GM18861 (cell line): ENCODE measurements at regions not wholly inside any gene's neighbourhood (a gene's known extent, or its start where the extent isn't known, plus 50 kb on each side); places are given as distances from the start of the nearest gene placed in this dataset.
"Not testable (repeated sequence)": the region's sequence is repeated elsewhere in the genome, so short reads cannot be mapped to it uniquely, and the experiment has no call there.

Experiments
- ATAC-seq: cut with Tn5 transposase; IDR thresholded peaks from one replicate; pipeline ENCODE4 v1.9.1; 2021; ENCODE audit not compliant: unreplicated experiment

GRCh38 chr4:116342143-116342542 lies 743.2 kb downstream of the TRAM1L1 start:
- no peak for ATAC-seq

- ATAC-seq = no peak
Measured at GRCh38 chr4:116332508-116332907, 752.9 kb downstream of the TRAM1L1 start.

GRCh38 chr4:116328261-116328860 lies 757.0 kb downstream of the TRAM1L1 start:
- no peak for ATAC-seq

DNA sequence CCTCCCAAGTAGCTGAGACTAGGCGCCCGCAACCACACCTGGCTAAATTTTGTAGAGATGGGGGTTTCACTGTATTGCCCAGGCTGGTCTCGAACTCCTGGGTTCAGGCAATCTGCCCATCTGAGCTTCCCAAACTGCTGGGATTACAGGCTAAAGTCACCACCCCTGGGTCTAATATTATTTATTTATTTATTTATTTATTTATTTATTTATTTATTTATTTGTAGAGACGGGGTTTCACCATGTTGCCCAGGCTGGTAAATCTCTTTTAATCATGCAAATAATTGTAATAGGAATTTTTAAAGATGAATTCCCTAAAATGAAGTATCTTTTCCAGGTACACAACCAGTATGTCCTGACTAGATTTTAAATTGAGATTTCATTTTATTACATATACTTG lies 761.8 kb downstream of the TRAM1L1 start:
- no peak for ATAC-seq

- ATAC-seq = no peak
Measured at GRCh38 chr4:116321471-116321870, 763.9 kb downstream of the TRAM1L1 start.

GRCh38 chr4:116320859-116321258 lies 764.5 kb downstream of the TRAM1L1 start:
- no peak for ATAC-seq

GRCh38 chr4:116303736-116304188 lies 781.6 kb downstream of the TRAM1L1 start:
- no peak for ATAC-seq

DNA sequence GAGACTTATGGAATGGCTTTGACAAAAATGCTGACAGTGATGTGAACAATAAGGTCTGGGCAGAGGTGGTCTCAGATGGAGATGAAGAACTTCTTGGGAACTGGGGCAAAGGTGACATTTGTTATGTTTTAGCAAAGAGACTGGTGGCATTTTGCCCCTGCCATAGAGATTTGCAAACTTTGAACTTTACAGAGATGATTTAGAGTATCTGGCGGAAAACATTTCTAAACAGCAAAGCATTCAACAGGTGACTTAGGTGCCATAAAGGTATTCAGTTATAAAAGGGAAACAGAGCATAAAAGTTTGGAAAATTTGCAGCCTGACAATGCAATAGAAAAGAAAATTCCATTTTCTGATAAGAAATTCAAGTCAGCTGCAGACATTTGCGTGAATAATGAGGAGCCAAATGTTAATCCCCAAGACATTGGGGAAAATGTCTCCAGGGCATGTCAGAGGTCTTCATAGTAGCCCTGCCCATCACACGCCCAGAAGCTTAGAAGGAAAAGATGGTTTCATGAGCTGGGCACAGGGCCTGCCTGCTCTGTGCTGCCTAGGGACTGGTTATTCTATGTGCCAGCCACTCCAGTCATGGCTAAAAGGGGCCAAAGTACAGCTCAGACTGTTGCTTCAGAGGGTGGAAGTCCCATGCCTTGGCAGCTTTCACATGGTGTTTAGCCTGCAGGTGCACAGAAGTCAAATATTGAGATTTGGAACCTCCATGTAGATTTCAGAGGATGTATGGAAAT lies 782.2 kb downstream of the TRAM1L1 start:
- no peak for ATAC-seq

DNA sequence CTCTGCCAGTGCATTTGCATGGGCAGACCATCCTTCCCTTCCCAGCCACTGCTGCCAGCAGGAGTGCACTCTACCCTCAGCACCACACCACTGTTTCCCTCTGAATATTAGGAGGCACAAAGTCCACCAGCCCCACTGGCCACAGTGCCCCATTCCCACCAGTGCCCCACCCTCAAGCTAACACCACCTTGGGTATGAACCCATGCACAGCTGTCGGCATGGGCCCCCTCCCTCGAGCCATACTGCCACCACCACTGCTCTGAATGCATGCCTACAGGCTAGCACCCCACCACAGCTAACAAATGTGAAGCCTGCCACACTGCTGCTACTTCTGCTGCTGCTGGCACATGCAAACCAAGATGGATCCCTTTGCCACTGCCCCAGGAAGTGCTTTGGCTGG lies 810.4 kb downstream of the TRAM1L1 start:
- ATAC-seq = no peak

DNA sequence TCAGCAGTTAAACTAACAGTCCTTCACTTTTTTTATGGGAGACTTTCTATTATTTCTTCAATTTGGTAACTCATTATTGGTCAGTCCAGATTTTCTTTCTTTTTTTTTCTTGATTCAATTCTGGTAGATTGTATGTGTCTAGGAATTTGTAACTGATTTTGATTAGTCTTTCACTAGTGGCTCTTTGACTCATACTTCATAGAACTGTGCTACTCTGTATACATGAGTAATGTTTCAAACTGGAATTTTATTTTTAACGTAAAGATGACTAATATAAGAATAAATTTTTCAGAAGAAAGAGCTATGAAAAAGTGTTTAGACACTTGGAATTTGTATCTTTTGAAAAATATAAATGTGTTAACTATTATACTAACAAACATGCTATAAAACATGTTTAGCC lies 813.0 kb downstream of the TRAM1L1 start:
- ATAC-seq = no peak

GRCh38 chr4:116260931-116261330 lies 824.4 kb downstream of the TRAM1L1 start:
- not testable (repeated sequence) for ATAC-seq

GRCh38 chr4:116244771-116245170 lies 840.6 kb downstream of the TRAM1L1 start:
- ATAC-seq = no peak

DNA sequence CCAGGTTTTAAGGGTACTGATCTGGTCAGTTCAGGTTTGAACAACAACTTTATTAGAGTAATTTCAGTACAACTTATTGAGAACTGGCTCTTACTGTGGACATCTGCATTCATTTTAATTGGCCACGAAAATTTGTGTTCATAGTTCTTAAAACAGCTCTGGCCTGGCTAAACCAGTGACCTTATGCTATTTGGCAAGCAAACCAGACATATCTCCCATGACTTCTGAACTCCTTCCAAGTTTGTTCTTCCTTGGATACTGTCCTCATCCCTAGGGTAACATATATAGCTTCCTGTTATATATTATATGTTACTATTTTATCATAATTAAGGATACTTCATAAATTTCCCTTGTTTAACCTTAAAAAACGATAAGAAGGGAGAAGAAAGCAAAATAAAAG lies 841.9 kb downstream of the TRAM1L1 start:
- no peak for ATAC-seq

DNA sequence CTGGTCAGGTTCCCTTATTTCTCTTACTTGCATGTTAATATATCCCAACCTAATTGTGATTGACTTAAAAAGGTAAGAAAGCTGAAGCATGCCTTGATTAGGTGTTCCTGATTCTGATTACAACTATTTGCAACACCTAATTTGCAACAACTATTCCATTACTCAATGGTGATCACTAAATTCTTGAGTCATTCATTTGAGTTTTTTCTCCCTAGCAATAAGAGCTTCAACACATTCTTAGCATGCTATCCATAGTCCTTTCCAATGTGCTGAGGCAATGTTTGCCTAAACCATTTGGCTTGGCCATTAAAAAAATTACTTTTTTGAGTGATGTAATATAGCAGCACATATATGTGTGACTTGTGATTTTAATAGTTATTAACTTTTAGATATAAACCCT lies 851.4 kb downstream of the TRAM1L1 start:
- no peak for ATAC-seq

DNA sequence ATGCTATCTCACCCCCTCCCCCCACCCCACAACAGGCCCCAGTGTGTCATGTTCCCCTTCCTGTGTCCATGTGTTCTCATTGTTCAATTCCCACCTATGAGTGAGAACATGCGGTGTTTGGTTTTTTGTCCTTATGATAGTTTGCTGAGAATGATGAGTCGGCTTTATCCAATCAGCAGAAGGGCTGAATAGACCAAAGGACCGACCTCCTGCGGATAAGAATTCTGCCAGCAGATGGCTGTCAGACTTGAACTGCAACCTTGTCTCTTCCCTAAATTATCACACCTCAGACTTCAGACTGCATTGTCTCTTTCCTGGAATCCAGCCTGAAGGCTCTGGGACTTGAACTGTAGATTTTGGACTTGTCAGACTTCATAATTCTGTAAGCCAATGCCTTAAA lies 853.4 kb downstream of the TRAM1L1 start:
- not testable (repeated sequence) for ATAC-seq

DNA sequence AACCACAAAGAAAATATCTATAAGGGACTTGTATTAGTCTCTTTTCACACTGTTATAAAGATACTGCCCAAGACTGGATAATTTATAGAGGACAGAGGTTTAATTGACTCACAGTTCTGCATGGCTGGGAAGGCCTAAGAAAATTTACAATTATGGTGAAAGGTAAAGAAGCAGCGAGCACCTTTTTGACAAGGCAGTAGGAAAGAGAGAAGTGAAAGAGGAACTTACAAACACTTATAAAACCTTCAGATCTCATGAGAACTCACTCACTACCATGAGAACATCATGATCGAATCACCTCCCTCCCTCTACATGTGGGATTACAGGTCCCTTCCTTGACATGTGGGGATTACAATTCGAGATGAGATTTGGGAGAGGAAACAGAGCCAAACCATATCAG lies 856.0 kb downstream of the TRAM1L1 start:
- no peak for ATAC-seq

DNA sequence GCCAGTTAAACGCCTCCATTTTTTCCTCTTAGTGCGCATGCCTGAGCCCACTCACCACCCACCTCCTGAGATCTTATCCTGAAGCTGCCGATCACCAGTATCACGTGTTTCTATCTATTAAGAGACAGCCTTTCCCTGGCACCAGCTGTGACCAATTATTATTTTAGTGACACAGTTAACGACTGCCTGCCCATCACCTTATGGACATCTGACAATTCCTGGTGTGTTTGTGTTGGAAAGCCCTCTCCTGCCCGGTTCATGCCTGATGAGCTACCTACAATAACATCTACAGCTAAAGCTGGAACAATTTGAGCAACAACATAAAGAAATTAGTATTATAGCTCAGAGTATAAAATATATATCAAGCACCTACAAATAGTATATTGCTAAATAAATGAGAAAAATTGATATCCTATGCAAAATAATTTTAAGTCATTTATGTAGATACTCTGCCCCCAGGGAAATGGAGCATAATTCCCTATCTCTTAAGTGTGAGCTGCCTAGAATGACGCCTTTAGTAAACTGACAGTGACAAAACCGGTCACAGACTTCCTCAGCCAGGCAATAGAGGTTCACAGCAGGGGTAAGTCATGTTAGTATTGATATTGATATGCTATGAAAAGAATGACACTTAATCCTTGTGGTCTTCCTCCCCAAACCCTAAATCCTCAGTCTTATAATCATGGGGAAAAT lies 862.2 kb downstream of the TRAM1L1 start:
- no peak for ATAC-seq

GRCh38 chr4:116217781-116218180 lies 867.6 kb downstream of the TRAM1L1 start:
- no peak for ATAC-seq

DNA sequence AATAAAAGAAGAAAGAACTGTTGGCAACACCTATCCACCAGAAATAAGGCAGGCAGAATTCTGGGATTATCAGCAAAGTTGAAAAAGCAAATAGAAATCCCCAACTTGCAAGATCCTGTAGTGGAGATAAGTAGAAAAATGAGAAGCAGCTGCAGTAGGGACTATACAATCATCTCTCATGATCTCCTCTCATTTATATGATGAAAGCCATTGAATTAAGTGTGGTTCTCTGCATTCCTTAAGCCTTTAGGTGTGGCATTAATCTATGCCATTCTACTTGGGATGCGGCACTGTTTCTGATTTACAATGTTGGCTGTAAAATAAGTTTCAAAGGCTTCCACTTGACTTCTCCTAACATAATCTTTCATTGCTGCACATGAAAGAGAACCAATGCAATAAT lies 869.8 kb downstream of the TRAM1L1 start:
- no peak for ATAC-seq

DNA sequence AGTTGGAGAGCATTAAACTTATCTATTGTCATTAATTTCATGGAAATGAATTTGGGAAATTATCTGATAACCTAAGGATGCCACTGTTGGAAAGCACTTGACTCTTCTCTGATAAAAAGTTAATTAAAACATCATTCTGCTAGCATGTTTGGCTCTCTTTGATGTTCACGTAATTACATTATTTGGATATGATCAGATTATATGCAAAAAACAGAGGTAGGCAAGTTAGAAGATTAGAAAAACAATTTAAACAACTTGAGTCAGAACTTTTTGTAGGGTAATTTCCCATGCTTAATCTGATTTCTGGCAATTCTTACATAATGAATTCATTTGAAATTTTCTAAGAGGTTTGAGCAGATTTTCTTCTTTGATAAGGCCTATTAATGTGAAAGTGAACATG lies 882.9 kb downstream of the TRAM1L1 start:
- no peak for ATAC-seq

DNA sequence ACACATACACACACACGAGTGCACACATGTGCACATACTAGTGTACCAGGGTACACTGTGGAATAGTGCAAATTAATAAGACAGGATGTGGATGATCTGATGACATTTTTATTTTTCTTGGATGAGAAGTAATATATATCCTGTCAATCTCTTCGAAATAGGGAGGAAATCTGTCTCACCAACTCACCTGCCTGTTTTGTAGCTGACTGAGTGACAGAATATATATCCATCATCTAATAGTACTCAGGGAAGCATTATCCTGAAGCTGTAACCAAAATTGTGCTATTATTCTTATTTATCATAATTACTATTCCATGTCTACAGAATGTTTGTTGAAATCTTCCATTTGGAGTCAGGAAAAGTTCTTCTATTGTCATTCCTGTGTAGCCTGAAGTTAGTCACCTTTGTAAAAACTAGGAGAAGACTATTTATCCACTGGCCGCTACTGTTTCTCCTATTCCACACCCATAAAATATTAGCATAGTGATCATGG lies 888.0 kb downstream of the TRAM1L1 start:
- no peak for ATAC-seq

DNA sequence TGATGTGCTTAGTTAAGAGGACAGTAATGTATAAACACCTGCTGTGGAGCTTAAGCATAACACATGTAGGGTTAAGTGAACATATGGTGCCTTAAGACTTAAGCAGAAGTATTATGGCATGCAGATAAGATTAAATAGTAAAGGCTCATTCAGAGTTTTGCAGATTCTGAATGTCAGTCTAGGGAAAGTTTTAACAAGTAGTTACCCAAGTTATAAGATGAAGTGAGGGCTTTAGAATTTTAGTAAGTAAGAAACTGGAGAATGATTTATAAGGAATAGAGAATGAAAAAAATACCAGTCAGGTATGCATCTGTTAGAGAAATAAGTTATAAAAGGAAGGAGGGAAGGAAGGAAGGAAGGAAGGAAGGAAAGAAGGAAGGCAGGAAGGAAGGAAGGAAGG lies 902.1 kb downstream of the TRAM1L1 start:
- ATAC-seq = no peak
